Right lobe of liver (tissue), 4 donors: ENCODE measurements at regions not wholly inside any gene's neighbourhood (a gene's known extent, or its start where the extent isn't known, plus 50 kb on each side); places are given as distances from the start of the nearest gene placed in this dataset.

Experiments
- CTCF ChIP-seq, 4 donors: fragments of 200-600 bp in 3 of 4; fragments of 450-650 bp in 1 of 4; IDR thresholded peaks; one replicate each; pipeline versions ENCODE4 v1.5.1 to v1.8.0; 2016 to 2022; ENCODE audit warnings: antibody characterized with exemption in 4 of 4, mild to moderate bottlenecking in 2 of 4
- POLR2A ChIP-seq: fragments of 450-650 bp; IDR thresholded peaks from one replicate; pipeline ENCODE4 v1.6.1; 2017; ENCODE audit warnings: antibody characterized with exemption, mild to moderate bottlenecking
- donor health status: DM: no; HTN: no; CAD: no.
- donor health status: DM: no; HTN: no; CAD: no.
- donor health status: DM: no; HTN: yes; CAD: no.

- TF ChIP-seq POLR2A (no peak), CTCF (IDR thresholded peaks at IDR 0.05) (no peak)
These were observed 276.1 kb downstream of the TAF11L14 start for GRCh38 chr5:17910318-17910717.
